Hematopoietic multipotent progenitor cell treated with erythropoietin and hydrocortisone succinate and interleukin-3 and kit ligand, for 17 days (in vitro differentiated cells): ENCODE measurements at regions not wholly inside any gene's neighbourhood (a gene's known extent, or its start where the extent isn't known, plus 50 kb on each side); places are given as distances from the start of the nearest gene placed in this dataset.
"Not testable (repeated sequence)": the region's sequence is repeated elsewhere in the genome, so short reads cannot be mapped to it uniquely, and the experiment has no call there.

Experiments used
- DNase-seq: peaks from one replicate; pipeline ENCODE4 v3.0.0-alpha.2; 2015; ENCODE audit warnings: low spot score

DNA sequence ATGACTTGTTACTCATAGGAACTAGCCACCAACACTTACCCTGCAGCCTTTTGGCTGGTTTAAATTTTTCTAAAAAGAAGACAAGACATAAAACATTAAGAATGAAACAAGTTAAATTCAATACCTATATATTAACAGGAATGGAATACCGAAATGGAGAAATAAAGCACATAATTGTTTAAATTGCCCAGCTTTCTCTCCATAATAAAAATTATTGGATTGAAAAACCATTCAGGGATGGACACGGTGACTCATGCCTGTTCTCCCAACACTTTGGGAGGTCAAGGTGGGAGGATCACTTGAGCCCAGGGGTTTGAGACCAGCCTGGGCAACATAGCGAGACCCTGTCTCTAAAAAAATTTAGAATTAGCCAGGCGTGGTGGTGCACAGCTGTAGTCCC, 179.4 kb upstream of the MKLN1 start:
- DNase-seq, result no peak

DNA sequence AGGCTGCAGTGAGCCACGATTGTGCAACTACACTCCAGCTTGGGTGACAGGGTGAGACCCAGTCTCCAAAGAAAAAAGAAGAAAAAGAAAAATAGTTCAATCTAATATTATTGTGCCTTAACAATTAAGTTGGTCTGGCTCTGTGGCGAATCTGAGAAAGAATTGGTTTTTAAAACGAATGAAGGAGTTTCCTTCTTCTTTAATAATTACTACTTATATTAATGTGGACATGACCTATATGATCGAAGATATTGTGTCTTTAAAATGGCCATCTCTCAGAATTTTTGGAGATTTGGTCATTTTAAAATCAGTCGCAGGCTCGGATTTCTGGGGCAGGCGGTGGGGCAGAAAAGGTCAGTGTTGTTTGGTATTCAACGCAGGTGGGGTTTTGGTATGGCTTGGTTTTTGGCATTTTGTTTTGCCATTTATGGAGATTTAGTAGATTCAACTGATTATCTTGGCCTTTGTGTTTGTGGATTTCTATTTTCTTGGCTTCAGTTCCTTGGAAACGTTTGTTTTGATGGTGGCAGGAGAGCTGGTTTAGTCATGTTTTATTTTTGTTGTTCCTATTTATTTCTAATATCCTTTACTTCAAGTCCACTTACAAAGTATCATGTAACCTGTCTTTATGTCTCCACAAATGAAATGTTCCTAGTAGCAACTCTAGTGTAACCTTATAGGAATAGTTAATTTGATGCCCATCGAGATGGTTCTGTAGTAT, 178.8 kb upstream of the MKLN1 start:
- DNase-seq, result no peak

DNA sequence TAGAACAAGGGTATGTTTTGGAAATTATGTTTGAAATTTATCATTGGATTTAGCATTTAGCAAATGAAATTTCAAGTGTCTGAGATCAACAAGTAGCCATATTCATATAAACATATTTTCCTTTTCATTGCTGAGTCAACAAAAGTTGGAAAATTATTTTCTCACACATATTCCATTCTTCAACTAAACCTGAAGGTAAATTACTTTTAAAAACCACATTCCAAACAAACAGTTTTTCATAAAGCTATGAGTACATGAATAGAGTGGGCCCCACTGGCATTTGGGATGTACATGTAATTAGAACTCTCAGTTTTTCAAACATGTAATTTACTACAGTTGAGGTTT, 178.3 kb upstream of the MKLN1 start:
- no peak for DNase-seq

DNA sequence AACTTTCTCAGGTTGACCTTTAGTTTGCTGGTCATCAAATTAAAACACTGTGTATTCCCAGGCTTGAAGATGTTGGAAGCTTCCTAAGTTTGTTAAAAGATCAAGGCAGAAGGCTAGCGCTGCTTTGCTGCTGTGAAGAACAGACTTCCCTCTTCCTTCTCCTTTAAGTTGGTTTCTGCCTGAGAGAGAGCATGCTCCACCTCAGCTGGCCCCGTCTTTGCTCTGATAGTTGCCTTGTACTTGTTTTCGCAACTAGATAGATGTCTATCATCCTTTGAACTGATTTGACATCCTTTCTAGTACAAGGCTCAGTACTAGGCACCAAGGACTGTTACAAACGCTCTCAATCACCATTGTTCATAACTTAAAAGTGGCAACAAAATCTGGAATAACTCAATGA, 177.8 kb upstream of the MKLN1 start:
- DNase-seq, result no peak

DNA sequence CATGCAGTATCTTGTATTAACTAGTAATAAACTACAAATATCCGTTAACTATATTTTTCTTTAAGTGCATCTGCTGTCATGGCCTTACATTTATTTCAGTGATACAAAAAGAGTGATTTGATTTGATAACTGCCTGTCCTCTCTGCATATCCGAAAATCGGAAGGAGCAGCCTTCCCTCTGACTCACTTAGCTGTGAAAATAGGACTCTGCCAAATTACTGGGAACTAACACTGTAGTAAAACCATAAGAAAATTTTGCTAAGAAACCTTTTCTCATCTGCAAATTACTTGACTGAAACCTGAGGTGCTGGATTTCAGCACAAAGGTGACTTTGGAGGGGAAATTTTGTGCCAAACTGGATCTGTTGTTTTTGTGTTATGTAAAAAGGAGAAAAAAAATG, 176.6 kb upstream of the MKLN1 start:
- no peak for DNase-seq

DNA sequence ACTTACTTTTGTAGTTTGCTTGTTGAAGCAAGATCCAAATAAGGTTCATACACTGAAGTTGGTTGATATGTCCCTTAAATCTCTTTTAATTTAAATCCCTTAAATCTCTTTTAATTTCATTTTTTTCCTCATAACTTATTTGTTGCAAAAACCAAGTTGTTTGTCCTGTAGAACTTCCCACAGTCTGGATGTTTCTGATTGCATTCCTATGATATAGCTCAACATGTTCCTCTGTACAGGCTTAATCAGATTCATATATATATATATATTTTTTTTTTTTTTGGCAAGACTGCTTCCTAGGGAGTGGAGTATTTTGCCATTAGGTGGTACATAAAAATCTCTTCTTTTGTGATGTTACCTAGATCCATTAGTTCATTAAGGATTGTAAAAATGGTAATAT, 174.9 kb upstream of the MKLN1 start:
- DNase-seq, result no peak

DNA sequence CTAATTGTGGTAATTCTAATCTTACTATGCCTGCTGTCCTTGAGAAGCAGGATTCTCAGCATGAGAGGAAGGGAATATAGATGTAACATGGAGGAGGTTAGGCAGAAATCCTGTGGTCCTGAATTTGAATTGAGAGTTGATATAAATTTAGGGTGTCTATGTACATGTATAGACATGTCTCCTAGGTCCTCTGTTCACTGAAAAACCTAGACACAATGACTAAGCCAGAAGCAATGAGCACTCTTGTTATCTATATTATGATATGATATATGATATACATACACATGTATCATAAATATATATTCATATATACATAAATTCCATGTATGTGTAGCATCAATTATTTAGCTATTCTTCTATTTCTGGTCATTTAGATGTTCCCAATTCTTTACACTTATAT, 173.3 kb upstream of the MKLN1 start:
- no peak for DNase-seq

DNA sequence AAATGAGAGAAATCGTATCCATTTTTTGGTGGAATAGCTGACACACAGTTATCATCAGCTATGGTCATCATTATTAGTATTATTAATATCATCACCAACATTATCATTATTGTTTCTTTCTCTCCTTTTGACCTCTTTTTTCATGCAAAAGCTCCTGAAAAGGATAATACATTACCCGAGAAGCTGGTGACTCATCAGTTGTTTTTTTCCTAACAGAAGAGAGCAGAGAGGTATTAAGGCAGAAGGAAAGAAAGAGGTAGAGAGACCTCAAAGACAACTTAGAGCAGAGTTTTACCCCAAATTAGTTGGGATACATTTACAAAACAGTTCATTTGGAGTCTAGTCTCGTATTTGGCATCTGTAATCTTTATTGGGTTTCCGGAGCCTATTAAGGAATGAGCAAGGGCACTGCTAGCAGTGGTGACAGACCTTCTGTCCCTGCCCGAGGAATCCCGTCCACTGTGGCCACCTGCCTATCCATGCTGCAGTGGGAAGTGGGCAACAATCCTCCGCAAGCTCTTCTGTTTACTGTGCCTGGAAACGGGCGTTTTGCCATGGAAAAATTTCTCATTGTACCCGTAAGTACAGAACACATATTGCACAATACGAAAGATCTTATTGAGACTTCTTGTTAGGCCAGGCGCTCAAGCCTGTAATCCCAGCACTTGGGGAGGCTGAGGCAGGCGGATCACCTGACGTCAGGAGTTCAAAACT, 170.0 kb upstream of the MKLN1 start:
- DNase-seq, result no peak

DNA sequence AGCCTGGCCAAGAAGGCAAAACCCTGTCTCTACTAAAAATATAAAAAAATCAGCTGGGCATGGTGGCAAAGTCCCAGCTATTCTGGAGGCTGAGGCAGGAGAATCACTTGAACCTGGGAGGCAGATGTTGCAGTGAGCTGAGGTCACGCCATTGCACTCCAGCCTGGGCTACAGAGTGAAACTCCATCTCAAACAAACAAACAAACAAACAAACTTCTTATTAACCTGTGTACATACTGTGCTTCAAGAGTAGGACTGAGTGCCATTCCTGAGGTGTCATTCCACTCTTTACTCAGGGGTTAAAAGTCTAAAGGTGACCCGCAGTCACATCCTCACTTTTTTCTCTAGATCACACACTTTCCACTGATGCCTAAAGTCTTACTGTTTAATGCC, 169.4 kb upstream of the MKLN1 start:
- DNase-seq, result not testable (repeated sequence)

DNA sequence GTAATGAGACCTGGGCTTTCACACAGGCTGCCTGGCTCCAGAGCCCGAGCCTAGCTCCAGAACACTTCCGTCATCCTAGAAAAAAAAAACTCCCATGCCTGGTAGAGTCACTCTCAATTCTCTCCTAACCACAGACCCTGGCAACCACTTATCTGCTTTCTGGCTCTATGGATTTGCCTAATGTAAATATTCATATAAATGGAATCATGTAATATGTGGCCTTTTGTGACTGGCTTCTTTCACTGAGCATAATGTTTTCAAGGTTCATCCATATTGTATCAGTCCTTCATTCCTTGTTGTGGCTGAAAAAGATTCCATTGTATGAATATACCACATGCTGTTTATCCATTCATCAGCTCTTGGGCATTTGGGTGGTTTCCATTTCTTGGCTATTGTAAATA, 167.7 kb upstream of the MKLN1 start:
- no peak for DNase-seq

DNA sequence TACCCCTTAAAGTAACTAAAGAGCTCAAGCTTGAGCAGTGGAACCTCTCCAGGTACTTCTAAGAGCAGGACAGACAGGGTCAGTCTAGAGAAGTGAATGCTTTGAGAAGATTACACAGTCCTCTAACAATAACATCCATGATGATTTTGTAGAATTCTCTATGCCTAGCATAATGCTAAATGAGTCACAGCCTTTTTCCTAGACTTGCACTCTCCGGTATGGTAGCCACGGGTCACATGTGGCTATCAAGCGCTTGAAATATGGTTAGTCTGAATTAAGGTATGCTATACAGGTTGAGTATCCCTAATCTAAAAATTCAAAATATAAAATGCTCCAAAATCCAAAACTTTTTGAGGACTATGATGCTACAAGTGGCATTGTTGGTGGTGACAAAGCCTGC, 166.6 kb upstream of the MKLN1 start:
- no peak for DNase-seq

DNA sequence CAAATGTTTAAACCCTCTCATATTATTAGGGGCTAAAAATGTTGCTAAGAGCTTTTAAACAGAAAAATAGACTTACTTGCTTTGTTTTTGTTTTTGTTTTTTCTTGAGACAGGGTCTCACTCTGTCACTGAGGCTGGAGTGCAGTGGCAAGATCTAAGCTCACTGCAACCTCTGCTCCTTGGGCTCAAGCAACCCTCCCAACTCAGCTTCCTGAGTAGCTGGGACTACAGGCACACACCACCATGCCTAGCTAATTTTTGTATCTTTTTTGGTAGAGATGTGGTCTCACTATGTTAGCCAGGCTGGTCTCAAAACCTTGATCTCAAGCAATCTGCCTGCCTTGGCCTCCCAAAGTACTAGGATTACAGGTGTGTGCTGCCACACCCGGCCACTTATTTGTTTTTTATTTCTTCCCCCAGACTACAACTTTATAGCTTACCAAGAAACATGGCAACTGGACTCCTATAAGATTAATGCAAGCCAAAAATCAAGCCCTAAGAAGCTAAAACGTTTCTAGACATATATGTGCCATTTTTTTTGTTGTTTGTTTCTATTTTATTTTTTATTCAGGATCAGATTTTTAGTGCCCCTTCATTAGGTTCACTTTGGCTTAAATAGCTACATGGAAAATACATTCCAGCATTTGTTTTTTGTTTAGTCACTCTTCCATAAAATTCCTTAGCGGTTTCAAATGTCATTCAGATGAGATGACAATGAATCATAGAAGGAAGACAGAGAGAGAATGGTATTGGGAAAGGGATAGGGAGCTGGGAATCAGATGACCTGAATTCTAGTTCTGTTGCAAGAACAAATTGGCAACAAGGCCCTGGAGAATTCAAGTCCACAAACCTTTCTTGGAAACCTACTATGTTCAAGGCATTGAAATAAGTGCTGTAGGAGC, 163.4 kb upstream of the MKLN1 start:
- DNase-seq, result no peak

DNA sequence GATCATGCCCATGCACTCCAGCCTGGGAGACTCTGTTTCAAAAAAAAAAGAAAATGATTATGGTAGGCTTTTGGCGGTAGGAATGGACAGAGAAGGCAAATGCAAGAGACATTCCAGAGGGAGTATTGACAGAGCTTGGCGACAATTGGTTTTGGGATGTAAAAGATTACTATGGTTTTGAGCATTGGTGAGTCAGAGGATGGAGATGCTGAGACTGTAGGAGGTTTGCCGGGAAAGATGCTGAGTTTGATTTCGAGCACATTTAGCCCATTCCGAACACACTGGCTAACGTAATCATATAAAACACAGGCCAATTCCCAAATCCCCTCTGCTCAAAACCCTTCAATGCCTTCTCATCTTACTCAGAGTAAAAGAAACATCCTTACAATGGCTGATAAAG, 161.6 kb upstream of the MKLN1 start:
- DNase-seq, result no peak

DNA sequence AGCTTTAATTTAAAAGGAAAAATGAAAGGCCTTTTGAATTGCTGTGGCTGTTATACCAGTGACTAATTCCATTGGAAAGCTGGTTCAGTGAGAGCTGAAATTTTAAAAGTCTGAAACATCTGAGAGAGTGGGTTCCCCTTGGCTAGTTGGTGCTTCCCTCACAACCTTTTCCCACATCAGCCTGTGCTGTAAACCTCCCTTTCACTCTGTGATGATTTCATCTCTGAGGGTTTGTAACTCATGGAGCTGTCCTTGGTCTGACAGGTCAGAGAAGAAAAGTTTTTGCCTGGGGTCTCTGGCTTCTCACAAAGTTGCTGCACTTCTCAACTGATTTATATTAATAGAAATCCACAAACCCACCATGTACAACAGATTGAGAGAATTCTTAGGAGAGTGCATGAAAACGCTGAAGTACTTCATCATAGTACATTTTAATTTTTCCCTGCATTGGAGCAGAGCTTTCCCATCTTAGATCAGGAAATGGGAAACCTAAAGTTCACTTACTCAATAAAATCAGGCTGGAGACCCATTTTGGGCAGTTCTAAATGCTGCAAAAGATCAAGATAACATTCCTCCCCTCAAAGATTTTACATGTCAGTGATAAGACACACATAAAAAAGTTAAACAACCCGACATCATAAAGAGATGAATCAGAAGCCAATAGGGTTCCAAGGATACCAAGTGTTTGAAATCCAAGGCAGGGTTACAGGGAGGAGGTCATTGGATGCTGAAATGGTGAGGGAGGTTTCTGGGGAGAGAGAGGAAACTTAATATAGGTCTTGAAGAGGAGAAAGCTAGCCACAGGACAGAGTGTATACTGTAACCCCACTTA, 157.0 kb upstream of the MKLN1 start:
- DNase-seq, result no peak

DNA sequence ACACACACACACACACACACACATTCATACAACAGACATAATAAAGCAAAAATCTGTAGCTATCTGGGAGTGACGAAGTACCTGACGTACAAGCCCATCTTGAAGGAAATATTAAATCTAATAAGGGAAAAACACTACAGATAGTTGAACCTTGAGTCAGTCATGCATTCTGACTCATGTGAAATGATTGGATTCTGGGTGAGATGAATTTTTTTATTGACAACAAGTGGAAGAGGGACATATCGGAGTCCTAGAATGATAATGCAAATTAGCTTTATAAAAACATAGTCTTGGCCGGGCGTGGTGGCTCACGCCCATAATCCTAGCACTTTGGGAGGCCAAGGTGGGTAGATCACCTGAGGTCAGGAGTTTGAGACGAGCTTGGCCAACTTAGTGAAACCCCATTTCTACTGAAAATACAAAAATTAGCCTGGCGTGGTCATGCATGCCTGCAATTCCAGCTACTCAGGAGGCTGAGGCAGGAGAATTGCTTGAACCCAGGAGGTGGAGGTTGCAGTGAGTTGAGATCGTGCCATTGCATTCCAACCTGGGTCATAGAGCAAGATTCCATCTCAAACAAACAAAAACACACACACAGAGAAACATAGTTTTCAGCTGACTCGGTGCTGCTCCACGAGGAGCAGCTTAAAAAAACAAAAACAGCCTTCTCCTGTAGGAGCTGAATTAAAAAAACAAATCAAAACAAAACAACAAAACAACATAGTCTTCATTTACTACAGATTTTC, 154.4 kb upstream of the MKLN1 start:
- DNase-seq, result no peak

DNA sequence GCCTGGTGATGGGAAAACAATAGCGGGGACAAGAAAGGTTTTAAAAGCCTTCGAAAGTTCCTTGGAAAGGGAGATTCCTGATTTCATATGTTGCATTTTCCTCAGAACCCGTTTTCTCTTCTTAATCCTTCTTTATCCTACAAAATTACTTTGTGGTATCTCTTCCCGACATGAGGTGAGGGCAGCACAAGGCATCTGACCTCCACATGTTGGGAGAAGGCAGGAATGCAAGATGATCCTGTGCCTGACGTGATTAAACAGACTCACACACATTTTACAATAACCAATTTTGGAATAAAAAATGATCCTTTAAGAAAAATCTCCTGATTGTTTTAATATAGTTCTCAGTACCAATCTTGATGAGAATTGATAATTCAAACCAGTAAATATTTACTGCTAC, 153.3 kb upstream of the MKLN1 start:
- DNase-seq, result no peak

DNA sequence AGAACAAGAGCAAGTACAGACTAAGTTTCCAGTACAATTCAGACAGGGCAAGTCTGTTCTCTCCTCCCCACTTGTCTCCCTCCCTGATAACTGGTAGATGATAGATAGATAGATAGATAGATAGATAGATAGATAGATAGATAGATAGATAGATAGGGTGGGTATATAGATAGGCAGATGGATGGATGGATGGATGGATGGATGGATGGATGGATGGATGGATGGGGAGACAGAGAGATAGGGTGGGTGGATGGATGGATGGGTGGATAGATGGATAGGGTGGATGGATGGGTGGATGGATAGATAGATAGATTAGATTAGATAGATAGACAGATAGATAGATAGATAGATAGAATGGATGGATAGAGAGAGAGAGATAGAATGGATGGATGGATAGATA, 152.8 kb upstream of the MKLN1 start:
- no peak for DNase-seq

DNA sequence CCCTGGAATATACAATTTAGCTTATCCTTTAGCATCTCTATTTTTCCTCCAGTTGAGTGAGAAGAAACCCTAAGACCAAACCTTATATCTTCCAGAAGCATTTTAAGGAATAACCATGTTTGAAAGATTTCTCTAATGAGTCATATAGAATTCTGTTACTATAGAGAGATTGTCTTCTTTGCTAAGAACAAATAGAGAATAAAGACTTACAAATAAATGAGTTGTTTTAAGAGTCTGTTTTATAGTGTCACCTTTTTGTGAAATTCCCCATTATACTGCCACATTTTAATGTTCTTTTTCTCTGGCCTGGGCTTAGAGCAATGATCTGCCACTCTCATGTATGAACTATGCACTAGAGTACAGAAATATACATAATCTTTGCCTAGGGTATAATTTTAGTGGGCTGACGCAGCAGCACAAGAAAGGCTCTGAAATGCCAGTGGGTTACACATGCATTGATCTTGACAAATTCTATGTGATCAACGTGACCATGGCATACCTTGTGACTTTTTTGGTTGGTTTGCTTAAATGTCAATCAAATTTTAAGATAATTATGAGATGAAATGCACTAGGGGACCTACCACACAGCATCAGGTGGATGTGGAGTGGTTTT, 145.1 kb upstream of the MKLN1 start:
- DNase-seq, result no peak

DNA sequence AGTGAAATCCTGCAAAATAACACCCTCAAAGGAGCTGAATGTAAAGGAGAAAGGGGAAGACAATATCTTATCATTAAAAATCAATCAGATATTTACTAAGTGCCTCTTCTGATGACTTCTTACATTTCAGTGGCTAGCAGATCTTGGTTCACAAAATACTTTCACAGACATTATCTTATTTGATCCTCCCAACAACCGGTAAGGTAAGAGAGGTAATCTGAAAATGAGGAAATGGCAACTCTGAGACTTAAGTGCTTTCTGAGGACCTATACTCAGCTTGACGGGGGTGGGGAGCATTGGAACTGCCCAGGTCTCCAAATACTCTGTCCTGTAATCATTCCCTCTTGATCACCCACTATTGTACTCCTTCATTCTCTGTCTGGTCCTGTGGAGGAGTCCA, 144.6 kb upstream of the MKLN1 start:
- DNase-seq, result no peak

DNA sequence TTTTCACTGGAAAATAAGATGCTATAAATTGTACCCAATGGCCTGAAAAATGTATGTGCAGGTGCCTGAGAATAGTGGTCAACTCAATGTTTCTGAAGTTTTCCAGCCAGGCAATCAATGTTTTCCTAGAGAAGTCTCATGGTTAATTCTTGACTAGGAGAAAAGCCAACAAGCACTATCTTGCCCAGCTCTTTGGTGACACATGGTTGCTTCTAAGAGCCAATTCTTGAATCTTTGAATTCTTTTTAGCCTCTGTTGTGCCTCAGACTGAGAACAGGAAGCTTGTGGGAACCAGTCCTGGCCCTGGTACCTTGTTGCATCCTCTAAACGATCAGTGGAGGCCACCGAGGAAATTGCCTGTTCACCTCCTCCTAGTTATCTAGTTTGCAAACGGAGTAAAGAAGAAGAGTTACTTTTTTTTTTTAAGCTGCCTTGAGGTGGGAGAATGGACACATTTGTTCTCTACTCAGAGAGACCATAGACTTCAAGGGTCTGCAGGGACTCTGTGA, 144.0 kb upstream of the MKLN1 start:
- no peak for DNase-seq

DNA sequence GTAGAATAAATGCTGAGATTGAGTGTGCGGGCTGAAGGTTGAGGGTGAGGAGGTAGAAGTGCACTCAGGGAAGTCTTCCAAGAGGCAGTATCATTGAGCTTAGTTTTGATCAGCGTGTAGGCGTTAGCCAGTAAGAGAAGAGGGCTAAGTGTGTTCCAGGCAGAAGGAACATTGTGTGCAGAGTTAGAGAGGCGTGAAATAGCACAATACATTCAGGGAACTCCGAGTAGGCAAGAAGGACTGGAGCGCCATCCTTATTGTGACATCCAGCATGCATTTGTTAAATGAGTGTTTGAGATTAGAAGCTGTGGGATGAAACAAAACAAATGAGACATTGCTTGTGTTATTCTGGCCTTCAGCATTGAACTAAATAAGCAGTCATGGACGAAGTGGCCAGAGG, 140.9 kb upstream of the MKLN1 start:
- no peak for DNase-seq
